RWPE2 (cell line): ENCODE measurements at regions not wholly inside any gene's neighbourhood (a gene's known extent, or its start where the extent isn't known, plus 50 kb on each side); places are given as distances from the start of the nearest gene placed in this dataset.

Experiments
- ATAC-seq: fragments of 200-7000 bp; cut with Tn5 transposase; 3 replicates; pipeline ENCODE4 v1.9.1; 2021; ENCODE audit warnings: low read depth
- DNase-seq: peaks from one replicate; pipeline ENCODE4 v3.0.0-alpha.2; 2020; ENCODE audit warnings: low spot score
- H3K27ac ChIP-seq: fragments of 450-650 bp; 2 replicates; pipeline ENCODE4 v1.5.1; 2017; ENCODE audit warnings: mild to moderate bottlenecking; ENCODE audit not compliant: poor library complexity, severe bottlenecking
- H3K27me3 ChIP-seq: fragments of 250-450 bp; sonication (Bioruptor Pico); 2 replicates; pipeline ENCODE4 v1.5.1; 2021; ENCODE audit warnings: mild to moderate bottlenecking, moderate library complexity; ENCODE audit not compliant: insufficient read depth, poor library complexity, severe bottlenecking
- H3K36me3 ChIP-seq: fragments of 250-450 bp; sonication (Bioruptor Pico); 2 replicates; pipeline ENCODE4 v1.5.1; 2020; ENCODE audit warnings: low read depth, mild to moderate bottlenecking, moderate library complexity
- H3K4me1 ChIP-seq: fragments of 250-450 bp; sonication (Bioruptor Pico); 2 replicates; pipeline ENCODE4 v1.5.1; 2021; ENCODE audit warnings: mild to moderate bottlenecking, moderate library complexity; ENCODE audit not compliant: insufficient read depth, poor library complexity, severe bottlenecking
- H3K4me3 ChIP-seq: fragments of 250-450 bp; sonication (Bioruptor Pico); 2 replicates; pipeline ENCODE4 v1.5.1; 2021; ENCODE audit warnings: mild to moderate bottlenecking, moderate library complexity; ENCODE audit not compliant: severe bottlenecking
- H3K9me3 ChIP-seq: fragments of 250-450 bp; sonication (Bioruptor Pico); 2 replicates; pipeline ENCODE4 v1.5.1; 2021; ENCODE audit warnings: mild to moderate bottlenecking, moderate library complexity; ENCODE audit not compliant: severe bottlenecking
- CTCF ChIP-seq: fragments of 450-650 bp; IDR thresholded peaks from one replicate; pipeline ENCODE4 v1.5.1; 2017; ENCODE audit warnings: mild to moderate bottlenecking, moderate library complexity; ENCODE audit not compliant: poor library complexity, severe bottlenecking

GRCh38 chr2:33660416-33661123, 61.5 kb upstream of the FAM98A start:
- H3K4me1 ChIP-seq: no peaks in the 10 kb centered on the region
- DNase-seq (no peak), ATAC-seq (no peak)
- no peaks in the 10 kb centered on the region for H3K36me3 ChIP-seq
- H3K9me3 ChIP-seq: no peaks in the 10 kb centered on the region
- H3K4me3 ChIP-seq: no peak overlapping the region
- no peak overlapping the region for H3K27ac ChIP-seq
- TF ChIP-seq CTCF: no peak
- no peaks in the 10 kb centered on the region for H3K27me3 ChIP-seq

GRCh38 chr2:33655626-33656320, 56.7 kb upstream of the FAM98A start:
- no peaks in the 10 kb centered on the region for H3K9me3 ChIP-seq
- no peak for DNase-seq
- H3K4me3 ChIP-seq: no peak overlapping the region
- no peak overlapping the region for H3K27ac ChIP-seq
- no peak for ATAC-seq
- no peak for TF ChIP-seq CTCF
- H3K36me3 ChIP-seq: no peaks in the 10 kb centered on the region
- no peaks in the 10 kb centered on the region for H3K4me1 ChIP-seq
- H3K27me3 ChIP-seq: no peaks in the 10 kb centered on the region

GRCh38 chr2:33652830-33653229, 53.7 kb upstream of the FAM98A start:
- no peaks in the 10 kb centered on the region for H3K4me1 ChIP-seq
- H3K27me3 ChIP-seq: no peaks in the 10 kb centered on the region
- DNase-seq (no peak), ATAC-seq (no peak)
- H3K36me3 ChIP-seq: no peaks in the 10 kb centered on the region
- H3K27ac ChIP-seq: no peak overlapping the region
- no peak for TF ChIP-seq CTCF
- H3K4me3 ChIP-seq: no peak overlapping the region
- H3K9me3 ChIP-seq: no peaks in the 10 kb centered on the region

GRCh38 chr2:33650171-33650570, 51.1 kb upstream of the FAM98A start:
- no peak for DNase-seq
- no peaks in the 10 kb centered on the region for H3K27me3 ChIP-seq
- TF ChIP-seq CTCF: no peak

More at GRCh38 chr2:33650171-33650570, 51.1 kb upstream of the FAM98A start:
- H3K36me3 ChIP-seq: no peaks in the 10 kb centered on the region
- no peak overlapping the region for H3K4me3 ChIP-seq
- no peak overlapping the region for H3K27ac ChIP-seq
- no peak for ATAC-seq
- no peaks in the 10 kb centered on the region for H3K4me1 ChIP-seq
- no peaks in the 10 kb centered on the region for H3K9me3 ChIP-seq
